K562 (cell line): ENCODE measurements at regions not wholly inside any gene's neighbourhood (a gene's known extent, or its start where the extent isn't known, plus 50 kb on each side); places are given as distances from the start of the nearest gene placed in this dataset.

Source experiments
- ATAC-seq: fragments of 200-7000 bp; cut with Tn5 transposase; 3 replicates; pipeline ENCODE4 v1.9.1; 2020; ENCODE audit warnings: moderate library complexity
- BruUV-seq: library from RNA; stranded (reverse); fragments of 400-500 nt; replicated peaks from 2 replicates; lab custom pipeline; 2021; lab: Mats Ljungman, UMichigan
- CTCF ChIA-PET: fragments of 300-600 bp; formaldehyde crosslinking; extraction: SDS; loops from one replicate; lab custom pipeline; 2021; ENCODE audit warnings: low intra/inter-chr PET ratio; lab: Yijun Ruan, JAX
- POLR2A ChIA-PET: fragments of 300-600, 350-650 bp; sonication (Branson Sonifier 250); formaldehyde crosslinking; extraction: SDS; loops from one replicate; lab custom pipeline; 2021; ENCODE audit warnings: antibody characterized with exemption, inconsistent platforms; lab: Yijun Ruan, JAX
- DNase-seq, 4 experiments: peaks; one replicate each; pipeline versions ENCODE4 v3.0.0 to v3.0.0-alpha.2; 2011 to 2018; ENCODE audit warnings: low spot score in 3 of 4, mixed read lengths in 3 of 4; ENCODE audit errors: extremely low read depth in 1 of 4
- FAIRE-seq: peaks from 2 replicates; lab custom pipeline; 2011; peaks lifted over from hg19 to GRCh38; lab: Jason Lieb, UNC
- H2AFZ ChIP-seq: 2 replicates; pipeline ENCODE4 v1.6.0; 2011; ENCODE audit warnings: low read depth, low read length, control low read depth, inconsistent platforms
- H3K27ac ChIP-seq: fragments of 200-600 bp; 3 replicates; pipeline ENCODE4 v1.8.0; 2011; ENCODE audit warnings: low read depth, mild to moderate bottlenecking, control low read depth, inconsistent platforms, low read length, moderate library complexity, mixed read lengths; ENCODE audit errors: extremely low read depth
- H3K27me3 ChIP-seq, 2 experiments: fragments of 300-600 bp in 1 of 2; 2 replicates in 1 of 2; 3 replicates in 1 of 2; pipeline versions ENCODE4 v1.6.0 to v1.8.0; 2011; ENCODE audit warnings: inconsistent platforms in 2 of 2, low read length in 2 of 2, mild to moderate bottlenecking in 1 of 2, mixed read lengths in 1 of 2, moderate library complexity in 1 of 2; ENCODE audit not compliant: control insufficient read depth in 2 of 2, insufficient read depth in 2 of 2
- H3K36me3 ChIP-seq: fragments of 300-600 bp; 3 replicates; pipeline ENCODE4 v1.8.0; 2011; ENCODE audit warnings: mild to moderate bottlenecking, low read length, inconsistent platforms; ENCODE audit not compliant: control insufficient read depth, insufficient read depth
- H3K4me1 ChIP-seq, 2 experiments: fragments of 200-600 bp in 1 of 2; replicated peaks in 1 of 2; 2 replicates in 1 of 2; 3 replicates in 1 of 2; pipeline versions ENCODE4 v1.5.1 to v1.8.0; 2011; ENCODE audit warnings: inconsistent platforms in 2 of 2, low read length in 2 of 2, mild to moderate bottlenecking in 1 of 2, mixed read lengths in 1 of 2, moderate library complexity in 1 of 2; ENCODE audit not compliant: control insufficient read depth in 2 of 2, insufficient read depth in 2 of 2
- H3K4me2 ChIP-seq: 2 replicates; pipeline ENCODE4 v1.6.1; 2011; ENCODE audit warnings: low read length, control low read depth, inconsistent platforms, mixed read lengths; ENCODE audit not compliant: insufficient read depth
- H3K4me3 ChIP-seq: fragments of 200-600 bp; sonication (generic), shearing (Covaris generic); 2 replicates; pipeline ENCODE4 v1.5.1; 2016; ENCODE audit warnings: control low read depth, inconsistent platforms
- H3K79me2 ChIP-seq: fragments of 200-600 bp; 3 replicates; pipeline ENCODE4 v1.8.0; 2011; ENCODE audit warnings: low read length, inconsistent platforms; ENCODE audit not compliant: control insufficient read depth, insufficient read depth
- H3K9ac ChIP-seq, 2 experiments: 2 replicates each; pipeline versions ENCODE4 v1.6.0 to v1.6.1; 2011; ENCODE audit warnings: low read depth in 2 of 2, low read length in 2 of 2, control low read depth in 1 of 2, inconsistent platforms in 1 of 2, mild to moderate bottlenecking in 1 of 2, mixed read lengths in 1 of 2; ENCODE audit not compliant: insufficient read depth in 1 of 2
- H3K9me1 ChIP-seq: one replicate; pipeline ENCODE4 v1.6.0; 2011; ENCODE audit warnings: inconsistent platforms, mild to moderate bottlenecking, low read length, moderate library complexity; ENCODE audit not compliant: control insufficient read depth, insufficient read depth
- H3K9me3 ChIP-seq: replicated peaks from 2 replicates; pipeline ENCODE4 v1.5.1; 2011; ENCODE audit warnings: low read depth, low read length, inconsistent platforms; ENCODE audit not compliant: control insufficient read depth, insufficient read depth
- H4K20me1 ChIP-seq: replicated peaks from 2 replicates; pipeline ENCODE4 v1.6.1; 2011; ENCODE audit warnings: low read length, inconsistent platforms, mixed read lengths; ENCODE audit not compliant: control insufficient read depth, insufficient read depth
- ARID1B ChIP-seq: fragments of 450-650 bp; IDR thresholded peaks from 2 replicates; pipeline ENCODE4 v1.6.1; 2016; ENCODE audit warnings: antibody characterized with exemption, mild to moderate bottlenecking, inconsistent platforms
- CHD1 ChIP-seq: fragments of 200-600 bp; sonication (generic); IDR thresholded peaks from one replicate; pipeline ENCODE4 v1.6.1; 2012; ENCODE audit warnings: mild to moderate bottlenecking, moderate library complexity, low read length, inconsistent platforms
- CREB1 ChIP-seq, 2 experiments: sonication (generic) in 1 of 2; formaldehyde crosslinking in 1 of 2; IDR thresholded peaks; 2 replicates each; pipeline versions ENCODE4 v1.6.1 to v1.8.0; 2012 to 2022; ENCODE audit warnings: inconsistent platforms in 1 of 2, mild to moderate bottlenecking in 1 of 2, missing genetic modification reagents in 1 of 2, moderate library complexity in 1 of 2
- ETV1 ChIP-seq: fragments of 450-650 bp; conservative IDR thresholded peaks from 2 replicates; pipeline ENCODE4 v1.6.1; 2016; ENCODE audit warnings: missing genetic modification characterization, control low read depth, low read depth, missing compliant biosample characterization
- KLF10 ChIP-seq: fragments of 250-450 bp; sonication (Bioruptor Pico); IDR thresholded peaks from 2 replicates; pipeline ENCODE4 v1.6.1; 2021; ENCODE audit warnings: matching md5 sums
- NFRKB ChIP-seq: fragments of 450-650 bp; IDR thresholded peaks from 2 replicates; pipeline ENCODE4 v1.6.1; 2016; ENCODE audit warnings: low read depth
- POLR3G ChIP-seq: IDR thresholded peaks from 2 replicates; pipeline ENCODE4 v1.6.1; 2011; ENCODE audit not compliant: insufficient read length, insufficient replicate concordance; ENCODE audit errors: extremely low read depth
- PURB ChIP-seq: sonication (generic); formaldehyde crosslinking; IDR thresholded peaks from 2 replicates; pipeline ENCODE4 v1.9.0; 2021; ENCODE audit warnings: low read depth, mild to moderate bottlenecking, missing genetic modification reagents
- RHOXF2B ChIP-seq: fragments of 250-450 bp; sonication (Bioruptor Pico); conservative IDR thresholded peaks from 2 replicates; pipeline ENCODE4 v1.5.1; 2021
- SIRT6 ChIP-seq: IDR thresholded peaks from one replicate; pipeline ENCODE4 v1.6.1; 2012; ENCODE audit warnings: low read depth, mild to moderate bottlenecking, control low read depth, inconsistent platforms, low read length, moderate library complexity
- SNIP1 ChIP-seq: fragments of 450-650 bp; IDR thresholded peaks from 2 replicates; pipeline ENCODE4 v1.7.1; 2017; ENCODE audit warnings: low read depth, mild to moderate bottlenecking
- ZC3H11A ChIP-seq: IDR thresholded peaks from 2 replicates; pipeline ENCODE4 v1.6.1; 2012; ENCODE audit warnings: low read depth, low read length, improper control_type of control experiment
- ZNF639 ChIP-seq, 2 experiments: fragments of 200-800 bp in 1 of 2; sonication (Bioruptor generic) in 1 of 2; sonication (generic) in 1 of 2; formaldehyde crosslinking in 1 of 2; IDR thresholded peaks in 1 of 2; conservative IDR thresholded peaks in 1 of 2; 2 replicates each; pipeline versions ENCODE4 v1.5.0 to v1.6.1; 2016 to 2020; ENCODE audit warnings: missing compliant biosample characterization in 1 of 2, missing genetic modification characterization in 1 of 2, missing genetic modification reagents in 1 of 2
- ZNF699 ChIP-seq: fragments of 250-450 bp; sonication (Bioruptor Pico); IDR thresholded peaks from 2 replicates; pipeline ENCODE4 v1.8.0; 2021; ENCODE audit warnings: mild to moderate bottlenecking, moderate library complexity; ENCODE audit not compliant: insufficient replicate concordance
- WGBS: fragments of 100-300 bp; shearing (Covaris generic); methylation state at CpG from one replicate; pipeline ENCODE4 v1.1.6; 2016; ENCODE audit warnings: low coverage, mixed read lengths; ENCODE audit not compliant: insufficient coverage; ENCODE audit errors: missing lambda C conversion rate; 5-methylcytosine and 5-hydroxymethylcytosine counted together
- in situ Hi-C: fragments of 300-500 bp; cut with MboI; formaldehyde crosslinking; loops from 4 replicates; pipeline ENCODE4 v1.15.0; 2018; ENCODE audit warnings: inconsistent platforms, mixed read lengths
- intact Hi-C: fragments of 100-400 bp; cut with micrococcal nuclease; formaldehyde crosslinking; loops from 2 replicates; pipeline ENCODE4 v1.14.2; 2022
- TF ChIP-seq, protein P1 (sequence below): IDR thresholded peaks from 2 replicates; pipeline ENCODE4 v1.6.1; 2014; ENCODE audit warnings: antibody characterized with exemption
- TF ChIP-seq, protein P2 (sequence below): fragments of 450-650 bp; IDR thresholded peaks from 2 replicates; pipeline ENCODE4 v1.6.1; 2014; ENCODE audit warnings: low read depth, mild to moderate bottlenecking, moderate library complexity, borderline replicate concordance
- TF ChIP-seq, protein P3 (sequence below): fragments of 450-650 bp; IDR thresholded peaks from 2 replicates; pipeline ENCODE4 v1.7.0; 2016; ENCODE audit warnings: borderline replicate concordance

DNA sequence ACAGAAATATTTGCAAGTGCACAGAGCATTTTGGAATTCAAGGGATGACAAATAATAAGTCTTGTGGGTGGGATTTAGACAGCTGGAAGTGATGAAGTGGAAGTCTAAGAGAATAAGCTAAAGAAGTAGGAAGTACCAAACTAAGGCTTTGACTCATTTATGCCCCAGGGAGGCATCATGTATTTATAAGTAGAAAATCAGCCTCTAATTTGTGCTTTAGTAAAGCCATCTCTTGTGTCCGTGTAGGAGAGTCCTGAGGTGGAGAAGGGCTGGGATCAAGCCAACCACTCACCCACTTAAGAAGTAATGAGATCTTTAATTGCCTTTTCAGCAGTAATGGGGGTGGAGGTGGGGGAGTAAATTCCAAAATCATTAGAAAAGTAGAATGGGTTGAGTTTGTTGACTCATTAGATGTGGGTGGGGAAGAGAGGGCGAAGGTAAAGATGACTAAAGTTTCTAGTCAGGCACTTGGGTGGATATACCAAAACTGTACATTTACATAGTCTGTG is 356.7 kb downstream of the STIM2 start:
- in situ Hi-C loops (no loop called here), intact Hi-C loops (no loop called here)
- BruUV-seq: no TSS peak
- Histone ChIP-seq H3K4me3 (no peak overlapping the region), H2AFZ (no peak overlapping the region), H3K27me3 (no peaks in the 10 kb centered on the region), H3K9me1 (no peaks in the 10 kb centered on the region), H3K79me2 (no peaks in the 10 kb centered on the region), H3K27ac (no peak overlapping the region), H3K4me1 (no peaks in the 10 kb centered on the region), H4K20me1 (no peaks in the 10 kb centered on the region), H3K36me3 (no peaks in the 10 kb centered on the region), H3K9me3 (no peaks in the 10 kb centered on the region), H3K9ac (no peak overlapping the region), H3K4me2 (no peak overlapping the region)
- WGBS: 0% methylated on average over 2 of the region's 2 CpGs
- DNase-seq: no peak
- POLR2A ChIA-PET: no interaction called here
- ATAC-seq: no peak
- CTCF ChIA-PET: no interaction called here
- no peak for FAIRE-seq
- TF ChIP-seq POLR3G (no peak), ZNF699 (CRISPR knock-in tag) (no peak), SNIP1 (no peak), NFRKB (no peak), ZNF639 (CRISPR knock-in tag; conservative IDR thresholded peaks at IDR 0.05 in 1 of 2, IDR thresholded peaks at IDR 0.05 in 1 of 2) (no peak), CREB1 (IDR thresholded peaks at IDR 0.05) (no peak), CREB1 (CRISPR knock-in tag; IDR thresholded peaks at IDR 0.05) (no peak), CHD1 (no peak), ZC3H11A (no peak), PURB (CRISPR knock-in tag) (no peak), ARID1B (no peak), ETV1 (tag) (no peak), SIRT6 (no peak), RHOXF2B (no peak), KLF10 (CRISPR knock-in tag) (no peak)
- TF ChIP-seq, protein P1, sequence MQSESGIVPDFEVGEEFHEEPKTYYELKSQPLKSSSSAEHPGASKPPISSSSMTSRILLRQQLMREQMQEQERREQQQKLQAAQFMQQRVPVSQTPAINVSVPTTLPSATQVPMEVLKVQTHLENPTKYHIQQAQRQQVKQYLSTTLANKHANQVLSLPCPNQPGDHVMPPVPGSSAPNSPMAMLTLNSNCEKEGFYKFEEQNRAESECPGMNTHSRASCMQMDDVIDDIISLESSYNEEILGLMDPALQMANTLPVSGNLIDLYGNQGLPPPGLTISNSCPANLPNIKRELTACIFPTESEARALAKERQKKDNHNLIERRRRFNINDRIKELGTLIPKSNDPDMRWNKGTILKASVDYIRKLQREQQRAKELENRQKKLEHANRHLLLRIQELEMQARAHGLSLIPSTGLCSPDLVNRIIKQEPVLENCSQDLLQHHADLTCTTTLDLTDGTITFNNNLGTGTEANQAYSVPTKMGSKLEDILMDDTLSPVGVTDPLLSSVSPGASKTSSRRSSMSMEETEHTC: no peak
- TF ChIP-seq, protein P2, sequence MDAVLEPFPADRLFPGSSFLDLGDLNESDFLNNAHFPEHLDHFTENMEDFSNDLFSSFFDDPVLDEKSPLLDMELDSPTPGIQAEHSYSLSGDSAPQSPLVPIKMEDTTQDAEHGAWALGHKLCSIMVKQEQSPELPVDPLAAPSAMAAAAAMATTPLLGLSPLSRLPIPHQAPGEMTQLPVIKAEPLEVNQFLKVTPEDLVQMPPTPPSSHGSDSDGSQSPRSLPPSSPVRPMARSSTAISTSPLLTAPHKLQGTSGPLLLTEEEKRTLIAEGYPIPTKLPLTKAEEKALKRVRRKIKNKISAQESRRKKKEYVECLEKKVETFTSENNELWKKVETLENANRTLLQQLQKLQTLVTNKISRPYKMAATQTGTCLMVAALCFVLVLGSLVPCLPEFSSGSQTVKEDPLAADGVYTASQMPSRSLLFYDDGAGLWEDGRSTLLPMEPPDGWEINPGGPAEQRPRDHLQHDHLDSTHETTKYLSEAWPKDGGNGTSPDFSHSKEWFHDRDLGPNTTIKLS: no peak
- TF ChIP-seq, protein P3, sequence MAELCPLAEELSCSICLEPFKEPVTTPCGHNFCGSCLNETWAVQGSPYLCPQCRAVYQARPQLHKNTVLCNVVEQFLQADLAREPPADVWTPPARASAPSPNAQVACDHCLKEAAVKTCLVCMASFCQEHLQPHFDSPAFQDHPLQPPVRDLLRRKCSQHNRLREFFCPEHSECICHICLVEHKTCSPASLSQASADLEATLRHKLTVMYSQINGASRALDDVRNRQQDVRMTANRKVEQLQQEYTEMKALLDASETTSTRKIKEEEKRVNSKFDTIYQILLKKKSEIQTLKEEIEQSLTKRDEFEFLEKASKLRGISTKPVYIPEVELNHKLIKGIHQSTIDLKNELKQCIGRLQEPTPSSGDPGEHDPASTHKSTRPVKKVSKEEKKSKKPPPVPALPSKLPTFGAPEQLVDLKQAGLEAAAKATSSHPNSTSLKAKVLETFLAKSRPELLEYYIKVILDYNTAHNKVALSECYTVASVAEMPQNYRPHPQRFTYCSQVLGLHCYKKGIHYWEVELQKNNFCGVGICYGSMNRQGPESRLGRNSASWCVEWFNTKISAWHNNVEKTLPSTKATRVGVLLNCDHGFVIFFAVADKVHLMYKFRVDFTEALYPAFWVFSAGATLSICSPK: no peak
